ENCODE measurements at regions not wholly inside any gene's neighbourhood (a gene's known extent, or its start where the extent isn't known, plus 50 kb on each side); places are given as distances from the start of the nearest gene placed in this dataset.

DNA sequence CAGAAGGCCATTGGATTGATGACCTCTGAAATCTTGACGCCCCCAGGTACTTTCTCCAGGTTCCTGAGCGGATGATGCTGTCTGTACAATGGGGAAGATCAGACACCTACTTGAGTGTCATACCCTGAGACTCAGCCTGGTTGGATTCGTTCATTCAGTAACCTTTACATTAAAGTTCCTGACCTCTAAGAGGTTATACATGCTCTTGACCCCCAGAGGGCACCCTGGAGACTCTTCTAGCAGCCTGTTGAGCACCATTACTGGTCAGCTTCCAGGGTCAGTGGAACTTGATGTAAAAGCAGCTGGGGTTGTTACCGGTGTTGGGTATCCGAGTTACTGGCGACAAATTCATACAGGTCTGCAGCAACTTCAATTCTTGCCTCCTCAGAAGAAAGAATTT lies 114.3 kb upstream of the ZNF678 start:
- TF ChIP-seq, protein P1, sequence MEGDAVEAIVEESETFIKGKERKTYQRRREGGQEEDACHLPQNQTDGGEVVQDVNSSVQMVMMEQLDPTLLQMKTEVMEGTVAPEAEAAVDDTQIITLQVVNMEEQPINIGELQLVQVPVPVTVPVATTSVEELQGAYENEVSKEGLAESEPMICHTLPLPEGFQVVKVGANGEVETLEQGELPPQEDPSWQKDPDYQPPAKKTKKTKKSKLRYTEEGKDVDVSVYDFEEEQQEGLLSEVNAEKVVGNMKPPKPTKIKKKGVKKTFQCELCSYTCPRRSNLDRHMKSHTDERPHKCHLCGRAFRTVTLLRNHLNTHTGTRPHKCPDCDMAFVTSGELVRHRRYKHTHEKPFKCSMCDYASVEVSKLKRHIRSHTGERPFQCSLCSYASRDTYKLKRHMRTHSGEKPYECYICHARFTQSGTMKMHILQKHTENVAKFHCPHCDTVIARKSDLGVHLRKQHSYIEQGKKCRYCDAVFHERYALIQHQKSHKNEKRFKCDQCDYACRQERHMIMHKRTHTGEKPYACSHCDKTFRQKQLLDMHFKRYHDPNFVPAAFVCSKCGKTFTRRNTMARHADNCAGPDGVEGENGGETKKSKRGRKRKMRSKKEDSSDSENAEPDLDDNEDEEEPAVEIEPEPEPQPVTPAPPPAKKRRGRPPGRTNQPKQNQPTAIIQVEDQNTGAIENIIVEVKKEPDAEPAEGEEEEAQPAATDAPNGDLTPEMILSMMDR (IDR thresholded peaks at IDR 0.05), result peak; percentile 5 to 40 (median 26)
- no peak for TF ChIP-seq POLR2A (IDR thresholded peaks at IDR 0.05)
